SHP77 treated with DMSO at 0.1 percent for 48 hours (cell line): ENCODE measurements at regions not wholly inside any gene's neighbourhood (a gene's known extent, or its start where the extent isn't known, plus 50 kb on each side); places are given as distances from the start of the nearest gene placed in this dataset.

Experiments used
- DNase-seq: peaks from one replicate; lab custom pipeline; 2025; lab: John Stamatoyannopoulos, UW

DNA sequence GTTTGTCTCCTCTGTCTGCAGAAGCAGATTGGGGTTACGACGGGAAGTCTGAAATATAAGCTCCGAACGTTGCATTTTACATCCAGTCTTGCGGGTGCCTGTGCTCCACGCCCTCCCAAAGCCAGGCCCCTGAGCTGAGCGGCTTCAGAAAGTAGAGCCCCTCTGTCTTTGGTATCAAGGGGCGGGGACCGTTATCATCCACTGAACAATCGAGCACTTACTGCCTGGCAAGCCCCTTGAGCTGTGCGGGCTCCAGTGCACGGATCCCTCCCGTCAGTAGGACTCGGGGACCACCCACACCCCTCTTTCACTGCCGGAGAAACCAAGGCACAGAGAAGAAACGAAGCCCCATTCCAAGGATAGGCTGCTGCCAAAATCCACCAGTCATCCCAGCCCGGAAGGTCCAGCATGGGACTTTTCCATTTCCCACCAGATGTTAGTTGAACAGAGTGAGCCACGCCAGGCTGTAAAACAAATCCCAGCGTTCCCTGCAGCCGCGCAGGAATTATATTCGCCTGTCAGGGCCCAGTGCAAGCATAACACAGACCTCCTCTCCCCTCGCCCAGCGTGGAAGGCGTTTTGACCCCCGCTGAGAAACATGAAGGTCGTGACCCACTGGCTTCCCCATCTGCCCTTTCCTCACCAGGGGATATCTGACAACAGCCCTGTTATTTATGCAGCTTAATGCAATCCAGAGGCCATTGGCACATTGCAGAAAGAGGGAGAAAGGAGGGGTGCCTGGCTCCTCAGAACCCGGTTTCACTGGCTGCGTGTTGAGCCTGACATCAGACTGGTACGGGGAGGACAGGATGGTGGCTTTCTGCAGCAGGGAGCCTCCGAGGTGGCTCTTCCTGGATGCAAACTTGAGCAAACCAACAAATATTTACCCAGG lies 212.2 kb upstream of the FOXF1 start:
- no peak for DNase-seq

DNA sequence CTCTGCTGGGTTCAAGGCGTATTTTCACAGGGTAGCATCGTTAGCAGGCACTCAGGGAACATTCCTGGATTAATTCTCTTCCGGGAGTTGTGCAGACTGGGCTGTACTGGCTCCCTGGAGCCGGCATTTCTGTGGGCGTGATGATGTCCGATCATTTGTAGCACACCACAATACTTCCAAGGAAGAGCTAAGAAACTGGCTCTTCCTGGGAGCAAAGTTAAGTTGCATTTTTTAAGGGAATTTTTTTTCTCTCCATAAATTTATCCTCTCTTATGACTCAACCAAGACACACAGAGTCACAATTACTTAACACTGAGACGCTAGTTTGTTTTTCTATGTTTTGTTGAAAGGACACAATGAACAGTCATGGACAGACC lies 211.6 kb upstream of the FOXF1 start:
- DNase-seq = no peak

GRCh38 chr16:86299882-86300610 lies 210.3 kb upstream of the FOXF1 start:
- no peak for DNase-seq

- no peak for DNase-seq
Measured at GRCh38 chr16:86300746-86301481, 209.4 kb upstream of the FOXF1 start.

GRCh38 chr16:86302421-86303109 lies 207.8 kb upstream of the FOXF1 start:
- DNase-seq = no peak

DNA sequence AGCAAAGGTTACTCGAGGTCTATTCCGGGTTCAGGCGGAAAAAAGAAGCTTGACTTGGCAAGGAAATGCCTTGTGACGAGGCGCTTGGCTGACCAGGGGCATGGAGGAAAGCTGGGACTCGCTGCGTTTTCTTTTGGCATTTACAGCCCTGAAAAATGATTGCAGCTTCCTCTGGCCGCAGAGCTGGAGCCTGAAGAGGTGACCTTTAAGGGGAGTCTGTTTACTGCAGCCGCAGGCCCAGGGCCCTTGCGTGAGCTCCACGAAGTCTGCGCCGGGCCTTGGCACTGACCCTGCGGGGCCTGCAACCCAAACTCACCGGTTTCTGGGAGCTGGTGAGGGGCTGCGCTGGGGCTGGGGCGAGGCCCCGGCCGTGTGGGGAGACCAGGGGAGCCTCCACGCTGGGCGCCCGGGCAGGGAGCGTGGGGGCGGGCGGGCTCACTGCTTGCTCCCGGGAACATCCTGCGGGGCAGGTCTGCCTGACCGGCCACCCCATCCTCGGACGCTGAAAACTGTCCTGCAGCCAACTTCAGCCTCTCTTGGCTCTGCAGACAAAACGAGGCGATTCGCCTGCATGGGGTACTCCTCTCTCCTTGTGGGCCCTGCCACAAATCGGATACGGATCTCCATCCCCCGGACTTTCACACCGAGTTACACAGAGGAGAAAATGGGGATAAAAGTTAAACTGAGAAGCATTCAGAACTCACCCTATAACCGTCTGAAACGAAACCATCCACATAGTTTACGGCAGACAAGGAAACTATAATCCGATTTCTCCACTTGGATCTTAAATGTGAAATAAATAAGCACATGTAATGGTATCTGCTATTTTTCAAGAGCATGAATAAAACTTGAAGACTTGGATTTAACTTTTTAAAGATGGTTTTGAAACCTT lies 206.3 kb upstream of the FOXF1 start:
- DNase-seq = no peak

DNA sequence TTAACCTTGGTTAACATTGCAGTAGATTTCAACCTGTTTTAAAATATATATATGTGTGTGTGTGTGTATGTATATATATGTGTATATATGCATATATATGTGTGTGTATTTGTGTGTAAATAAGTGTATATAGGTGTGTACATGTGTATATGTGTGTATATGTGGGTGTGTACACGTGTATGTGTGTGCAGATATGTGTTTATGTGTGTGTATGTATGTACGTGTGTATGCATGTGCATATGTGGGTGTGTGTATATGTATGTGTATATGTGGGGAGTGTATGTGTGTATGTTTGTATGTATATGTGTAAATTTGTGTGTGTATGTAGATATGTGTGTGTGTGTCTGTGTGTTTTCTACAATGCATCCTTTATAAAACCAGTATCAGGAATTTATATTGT lies 205.5 kb upstream of the FOXF1 start:
- DNase-seq = no peak

DNA sequence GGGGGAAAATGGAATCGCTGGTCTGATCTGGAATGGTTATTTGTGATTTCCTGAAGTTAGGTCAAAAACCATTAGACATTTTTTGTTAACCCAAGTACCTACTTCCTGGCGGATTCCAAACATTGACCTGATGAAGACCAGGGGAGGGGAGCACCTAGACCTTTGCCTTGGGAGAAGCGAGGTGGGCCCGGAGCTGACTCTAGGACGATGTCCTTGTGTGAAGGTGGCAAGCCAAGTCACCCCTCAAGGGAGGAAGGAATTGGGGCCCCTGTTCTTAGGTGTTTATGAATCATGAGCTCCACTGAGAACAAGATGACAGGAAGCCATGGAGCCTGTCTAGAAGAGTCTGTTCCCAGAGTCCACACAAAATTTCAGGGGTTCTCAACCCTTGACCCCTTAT lies 204.9 kb upstream of the FOXF1 start:
- no peak for DNase-seq

DNA sequence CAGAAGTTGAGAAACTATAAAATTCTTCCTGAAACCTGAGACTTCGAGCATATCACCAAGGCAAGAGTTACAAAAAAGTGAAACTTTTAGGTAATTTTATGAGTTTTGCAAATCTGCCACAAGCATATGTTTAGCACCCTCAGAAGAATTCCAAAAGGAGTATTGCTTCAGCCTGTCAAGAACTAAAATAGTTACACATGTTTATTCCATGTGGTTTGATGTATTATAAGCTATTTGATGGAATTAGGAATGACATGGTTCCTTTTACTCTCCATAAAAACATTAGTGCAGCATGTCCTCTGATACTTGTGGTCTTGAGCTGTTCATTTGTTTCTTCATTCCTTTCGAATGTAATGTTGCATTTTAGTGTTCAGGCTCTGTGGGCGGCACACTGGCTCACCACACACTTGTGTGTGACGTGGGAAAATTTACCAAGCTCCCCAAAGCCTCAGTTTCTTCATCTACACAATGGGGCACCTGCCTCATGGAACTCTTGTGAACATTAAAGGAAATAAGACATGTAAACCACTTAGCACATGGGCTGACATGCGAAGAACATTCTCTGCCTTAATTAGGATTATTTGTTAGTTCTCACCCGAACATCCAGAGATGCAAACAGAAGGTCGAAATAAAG lies 204.2 kb upstream of the FOXF1 start:
- no peak for DNase-seq

GRCh38 chr16:86306811-86307513 lies 203.4 kb upstream of the FOXF1 start:
- no peak for DNase-seq

DNA sequence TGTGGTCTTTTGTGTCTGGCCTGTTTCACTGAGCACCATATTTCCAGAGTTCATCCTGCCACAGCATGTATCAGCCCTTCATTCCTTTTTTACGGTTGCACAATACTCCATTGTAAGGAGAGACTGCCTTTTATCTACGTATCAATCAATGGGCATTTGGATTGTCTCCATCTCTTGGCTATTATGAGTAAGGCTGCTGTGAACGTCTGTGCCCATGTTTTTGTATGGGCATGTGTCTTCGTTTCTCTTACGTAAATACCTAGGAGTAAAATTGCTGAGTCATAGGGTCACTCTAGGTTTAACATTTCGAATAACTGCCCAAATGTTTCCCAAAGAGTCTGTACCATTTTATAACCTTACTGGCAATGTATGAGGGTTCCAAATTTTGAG lies 202.8 kb upstream of the FOXF1 start:
- no peak for DNase-seq

GRCh38 chr16:86308514-86308913 lies 201.8 kb upstream of the FOXF1 start:
- DNase-seq = no peak

- no peak for DNase-seq
Measured at GRCh38 chr16:86313631-86314030, 196.7 kb upstream of the FOXF1 start.

- no peak for DNase-seq
Measured at GRCh38 chr16:86314402-86315025, 195.8 kb upstream of the FOXF1 start.

DNA sequence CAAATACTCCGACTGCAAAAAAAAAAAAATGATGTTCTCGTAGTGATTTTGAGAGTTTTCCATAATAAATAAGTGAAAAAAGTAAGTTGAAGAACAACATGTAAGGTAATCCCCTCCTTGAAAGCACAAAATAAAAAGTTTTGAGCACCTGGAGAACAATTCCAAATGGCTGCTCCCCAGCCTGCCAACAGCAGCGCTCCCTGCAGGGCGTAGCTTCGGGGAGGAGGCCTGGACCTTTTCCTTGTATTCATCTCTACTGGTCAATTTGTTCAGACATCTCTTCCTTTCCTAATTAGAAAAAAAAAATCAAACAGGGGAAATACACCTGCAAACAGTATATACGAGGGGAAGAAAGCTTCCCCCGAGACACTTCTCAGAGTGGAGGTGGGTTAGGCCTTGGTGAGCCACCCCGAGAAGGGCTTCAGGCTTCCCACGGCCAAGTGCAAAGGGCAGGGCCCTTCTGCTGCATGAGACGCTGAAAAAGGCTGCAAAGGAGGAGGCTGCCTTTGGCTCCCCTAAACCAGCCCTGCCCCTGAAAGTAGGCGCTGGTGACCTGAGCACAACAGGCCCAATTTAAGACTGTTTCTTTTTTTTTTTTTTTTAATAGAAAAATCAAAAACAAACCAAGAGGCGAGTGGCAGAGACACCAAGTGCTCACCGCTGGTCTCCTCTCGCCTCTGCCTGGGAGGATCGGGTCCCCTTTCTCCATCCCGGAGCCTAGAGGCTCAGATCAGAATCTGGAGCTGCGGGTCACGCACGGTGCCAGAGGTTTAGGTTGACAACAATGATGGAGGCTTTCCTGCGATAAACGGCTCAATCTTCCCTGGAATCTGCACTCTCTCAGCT lies 193.1 kb upstream of the FOXF1 start:
- no peak for DNase-seq

- no peak for DNase-seq
Measured at GRCh38 chr16:86317813-86318650, 192.3 kb upstream of the FOXF1 start.

GRCh38 chr16:86319585-86320236 lies 190.6 kb upstream of the FOXF1 start:
- DNase-seq = no peak
